ENCODE measurements at regions not wholly inside any gene's neighbourhood (a gene's known extent, or its start where the extent isn't known, plus 50 kb on each side); places are given as distances from the start of the nearest gene placed in this dataset.

- no peak for DNase-seq (ENCODE audit: extremely low read depth in 1 of 4, low spot score in 3 of 4)
- intact Hi-C loops (cut with micrococcal nuclease) (no loop called here), in situ Hi-C loops (cut with MboI) (no loop called here)
- no peak overlapping the region for H3K9ac ChIP-seq (ENCODE audit: insufficient read depth in 1 of 2, low read depth in 2 of 2, low read length in 2 of 2)
- H3K4me3 ChIP-seq = no peak overlapping the region
- no peak for ATAC-seq
- H3K27me3 ChIP-seq (ENCODE audit: control insufficient read depth in 2 of 2, insufficient read depth in 2 of 2, low read length in 2 of 2) = no peaks in the 10 kb centered on the region
- CTCF ChIA-PET (ENCODE audit: low intra/inter-chr PET ratio) = no interaction called here
- H3K9me1 ChIP-seq (ENCODE audit: control insufficient read depth, insufficient read depth, low read length) = no peaks in the 10 kb centered on the region
- POLR2A ChIA-PET = no interaction called here
- WGBS (ENCODE audit: insufficient coverage, low coverage, missing lambda C conversion rate) = 0% methylated on average over 2 of the region's 2 CpGs
- no peaks in the 10 kb centered on the region for H3K9me3 ChIP-seq (replicated peaks; ENCODE audit: control insufficient read depth, insufficient read depth, low read depth, low read length)
- H3K4me2 ChIP-seq (ENCODE audit: insufficient read depth, low read length) = no peak overlapping the region
- no peak for FAIRE-seq
- BruUV-seq (replicated peaks) = no TSS peak
- no peak for TF ChIP-seq NCOA4 (IDR thresholded peaks at IDR 0.05; ENCODE audit: partially characterized antibody)
- no peak for TF ChIP-seq ZFP91 (CRISPR knock-in tag; IDR thresholded peaks at IDR 0.05)
- TF ChIP-seq NKRF (IDR thresholded peaks at IDR 0.05; ENCODE audit: borderline replicate concordance) = no peak
- TF ChIP-seq MEF2D (tag; conservative IDR thresholded peaks at IDR 0.05; ENCODE audit: low read depth) = no peak
- TF ChIP-seq E2F8 (IDR thresholded peaks at IDR 0.05; ENCODE audit: low read depth, partially characterized antibody) = no peak
- no peak for TF ChIP-seq CBX3 (IDR thresholded peaks at IDR 0.05; ENCODE audit: borderline replicate concordance in 1 of 2, low read length in 2 of 2)
- no peak overlapping the region for H2AFZ ChIP-seq (ENCODE audit: low read depth, low read length)
- H4K20me1 ChIP-seq (replicated peaks; ENCODE audit: control insufficient read depth, insufficient read depth, low read length) = no peaks in the 10 kb centered on the region
- H3K36me3 ChIP-seq (ENCODE audit: control insufficient read depth, insufficient read depth, low read length) = no peaks in the 10 kb centered on the region
- H3K27ac ChIP-seq (ENCODE audit: extremely low read depth, low read depth, low read length) = no peak overlapping the region
- no peaks in the 10 kb centered on the region for H3K79me2 ChIP-seq (ENCODE audit: control insufficient read depth, insufficient read depth, low read length)
- H3K4me1 ChIP-seq (replicated peaks in 1 of 2; ENCODE audit: control insufficient read depth in 2 of 2, insufficient read depth in 2 of 2, low read length in 2 of 2) = no peaks in the 10 kb centered on the region
Measured at GRCh38 chr3:76403556-76403955, 618.2 kb upstream of the ZNF717 start.

Measured in K562 (cell line).